Astrocyte (in vitro differentiated cells and primary cell): ENCODE measurements at regions not wholly inside any gene's neighbourhood (a gene's known extent, or its start where the extent isn't known, plus 50 kb on each side); places are given as distances from the start of the nearest gene placed in this dataset.

Source experiments
- EZH2 ChIP-seq: IDR thresholded peaks from 2 replicates; pipeline ENCODE4 v1.6.1; 2012; ENCODE audit warnings: mild to moderate bottlenecking, low read length, inconsistent platforms; ENCODE audit not compliant: insufficient read depth
- TF ChIP-seq, protein P1 (sequence below): IDR thresholded peaks from 2 replicates; pipeline ENCODE4 v1.5.1; 2011; ENCODE audit warnings: low read depth, mild to moderate bottlenecking, inconsistent platforms, low read length, moderate library complexity; ENCODE audit not compliant: insufficient read depth

DNA sequence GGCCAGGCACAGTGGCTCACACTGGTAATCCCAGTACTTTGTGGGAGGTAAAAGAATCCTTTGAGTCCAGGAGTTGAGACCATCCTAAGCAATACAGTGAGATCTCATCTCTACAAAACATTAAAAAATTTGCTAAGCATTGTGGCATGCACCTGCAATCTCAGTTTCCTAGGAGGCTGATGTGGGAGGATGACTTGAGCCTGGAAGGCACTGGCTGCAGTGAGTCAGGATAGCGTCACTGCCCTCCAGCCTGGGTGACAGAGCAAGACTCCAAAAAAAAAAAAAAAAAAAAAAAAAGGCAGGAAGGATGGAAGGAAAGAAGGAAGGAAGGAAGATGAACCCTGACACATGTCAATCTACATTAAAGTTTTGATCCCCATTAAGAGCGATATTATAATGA lies 1452.2 kb upstream of the ACO1 start:
- TF ChIP-seq, protein P1, sequence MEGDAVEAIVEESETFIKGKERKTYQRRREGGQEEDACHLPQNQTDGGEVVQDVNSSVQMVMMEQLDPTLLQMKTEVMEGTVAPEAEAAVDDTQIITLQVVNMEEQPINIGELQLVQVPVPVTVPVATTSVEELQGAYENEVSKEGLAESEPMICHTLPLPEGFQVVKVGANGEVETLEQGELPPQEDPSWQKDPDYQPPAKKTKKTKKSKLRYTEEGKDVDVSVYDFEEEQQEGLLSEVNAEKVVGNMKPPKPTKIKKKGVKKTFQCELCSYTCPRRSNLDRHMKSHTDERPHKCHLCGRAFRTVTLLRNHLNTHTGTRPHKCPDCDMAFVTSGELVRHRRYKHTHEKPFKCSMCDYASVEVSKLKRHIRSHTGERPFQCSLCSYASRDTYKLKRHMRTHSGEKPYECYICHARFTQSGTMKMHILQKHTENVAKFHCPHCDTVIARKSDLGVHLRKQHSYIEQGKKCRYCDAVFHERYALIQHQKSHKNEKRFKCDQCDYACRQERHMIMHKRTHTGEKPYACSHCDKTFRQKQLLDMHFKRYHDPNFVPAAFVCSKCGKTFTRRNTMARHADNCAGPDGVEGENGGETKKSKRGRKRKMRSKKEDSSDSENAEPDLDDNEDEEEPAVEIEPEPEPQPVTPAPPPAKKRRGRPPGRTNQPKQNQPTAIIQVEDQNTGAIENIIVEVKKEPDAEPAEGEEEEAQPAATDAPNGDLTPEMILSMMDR = no peak
- no peak for TF ChIP-seq EZH2
